ENCODE measurements at regions not wholly inside any gene's neighbourhood (a gene's known extent, or its start where the extent isn't known, plus 50 kb on each side); places are given as distances from the start of the nearest gene placed in this dataset.
"Not testable (repeated sequence)": the region's sequence is repeated elsewhere in the genome, so short reads cannot be mapped to it uniquely, and the experiment has no call there.

DNA sequence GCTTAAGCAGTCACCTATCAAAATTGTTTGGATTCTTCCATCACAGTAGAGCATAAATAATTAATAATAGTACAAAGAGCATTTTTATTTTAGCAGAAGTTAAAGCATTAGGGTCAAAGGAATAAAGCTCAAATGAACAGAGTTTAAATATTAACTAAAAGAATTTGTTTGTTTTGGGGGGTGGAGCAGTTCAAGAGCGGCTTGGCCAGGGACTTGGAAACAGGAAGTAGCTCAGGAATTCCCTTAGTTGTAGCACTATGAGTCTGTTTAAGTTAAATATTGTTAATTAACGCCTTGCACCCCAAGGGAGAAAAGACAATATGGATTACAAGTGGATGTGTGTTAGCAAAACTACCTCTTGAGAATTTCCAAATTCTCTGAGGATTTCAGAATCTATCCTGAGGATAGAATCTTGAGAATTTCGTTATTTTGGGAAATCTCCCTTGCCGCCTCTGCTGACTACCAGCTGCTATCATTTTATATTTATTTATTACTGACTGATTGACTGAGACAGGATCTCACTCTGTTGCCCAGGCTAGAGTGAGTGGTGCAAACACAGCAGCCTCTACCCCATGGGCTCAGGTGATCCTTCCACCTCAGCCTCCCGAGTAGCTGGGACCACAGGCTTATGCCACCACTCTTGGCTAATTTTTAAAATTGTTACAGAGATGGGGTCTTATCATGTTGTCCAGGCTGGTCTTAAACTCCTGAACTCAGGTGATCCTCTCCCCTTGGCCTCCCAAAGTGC is 96.7 kb upstream of the CHD1 start:
- no peak for TF ChIP-seq ZNF274 (IDR thresholded peaks at IDR 0.05; ENCODE audit: low read depth, low read length)
- no peak for TF ChIP-seq YY1 (IDR thresholded peaks at IDR 0.05; ENCODE audit: insufficient read depth, insufficient read length)
- no peak for TF ChIP-seq SUZ12 (IDR thresholded peaks at IDR 0.05; ENCODE audit: extremely low read depth, insufficient read depth, insufficient read length)
- H3K36me3 ChIP-seq (ENCODE audit: insufficient read depth, insufficient read length, low read length): no peaks in the 10 kb centered on the region
- H3K9ac ChIP-seq (ENCODE audit: insufficient read length, low read depth): no peak overlapping the region
- H3K9me3 ChIP-seq (ENCODE audit: insufficient read depth, low read length): no peaks in the 10 kb centered on the region
- H3K4me1 ChIP-seq (ENCODE audit: insufficient read depth, insufficient read length): no peaks in the 10 kb centered on the region
- DNase-seq (ENCODE audit: low read depth, low spot score): no peak
- H3K4me3 ChIP-seq (ENCODE audit: insufficient read length, low read depth): no peak overlapping the region
- H3K27me3 ChIP-seq (ENCODE audit: insufficient read depth, insufficient read length): no peaks in the 10 kb centered on the region

DNA sequence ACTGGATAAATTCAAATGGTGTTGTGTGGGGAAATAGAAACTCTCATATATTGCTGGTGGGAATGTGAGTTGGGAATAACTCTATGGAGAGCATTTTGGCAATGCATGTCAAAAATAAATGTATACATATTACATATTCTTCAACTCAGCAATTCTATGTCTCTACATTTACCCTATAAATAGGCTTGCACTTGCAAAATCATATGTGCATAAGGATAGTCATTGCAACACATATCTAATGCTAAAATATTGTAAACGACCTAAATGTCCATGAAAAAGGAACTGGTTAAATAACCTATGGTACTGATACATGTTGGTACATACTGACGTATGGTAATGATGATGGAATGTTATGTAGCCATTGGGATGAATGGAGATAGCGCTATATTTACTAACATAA is 94.5 kb upstream of the CHD1 start:
- TF ChIP-seq YY1 (IDR thresholded peaks at IDR 0.05; ENCODE audit: insufficient read depth, insufficient read length) (no peak), SUZ12 (IDR thresholded peaks at IDR 0.05; ENCODE audit: extremely low read depth, insufficient read depth, insufficient read length) (no peak), ZNF274 (IDR thresholded peaks at IDR 0.05; ENCODE audit: low read depth, low read length) (no peak)
- no peaks in the 10 kb centered on the region for H3K27me3 ChIP-seq (ENCODE audit: insufficient read depth, insufficient read length)
- no peaks in the 10 kb centered on the region for H3K4me1 ChIP-seq (ENCODE audit: insufficient read depth, insufficient read length)
- H3K9me3 ChIP-seq (ENCODE audit: insufficient read depth, low read length): no peaks in the 10 kb centered on the region
- DNase-seq (ENCODE audit: low read depth, low spot score): no peak
- no peak overlapping the region for H3K4me3 ChIP-seq (ENCODE audit: insufficient read length, low read depth)
- H3K36me3 ChIP-seq (ENCODE audit: insufficient read depth, insufficient read length, low read length): no peaks in the 10 kb centered on the region
- no peak overlapping the region for H3K9ac ChIP-seq (ENCODE audit: insufficient read length, low read depth)

DNA sequence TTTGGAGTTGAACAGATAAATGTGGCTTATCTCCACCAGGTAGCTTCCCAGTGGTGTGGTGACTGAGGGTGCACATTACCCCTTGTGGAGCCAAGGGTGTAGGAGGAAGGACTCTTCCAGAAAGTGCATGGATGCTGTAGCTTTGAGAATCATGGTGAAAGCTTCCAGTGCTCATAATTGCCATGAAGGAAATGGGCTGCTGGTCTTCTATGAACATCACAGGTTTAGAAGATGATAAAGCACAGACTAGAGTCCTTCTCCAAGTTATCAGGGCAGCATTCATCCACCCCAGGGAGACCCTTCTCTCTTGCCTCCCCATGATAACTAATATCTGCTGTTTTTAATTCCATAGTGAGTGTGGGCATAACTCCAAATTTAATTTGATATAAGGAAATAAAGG is 93.4 kb upstream of the CHD1 start:
- Histone ChIP-seq H3K4me1 (ENCODE audit: insufficient read depth, insufficient read length) (no peaks in the 10 kb centered on the region), H3K9ac (ENCODE audit: insufficient read length, low read depth) (no peak overlapping the region), H3K4me3 (ENCODE audit: insufficient read length, low read depth) (no peak overlapping the region), H3K9me3 (ENCODE audit: insufficient read depth, low read length) (no peaks in the 10 kb centered on the region; the same call in 1 of the 2 replicates), H3K27me3 (ENCODE audit: insufficient read depth, insufficient read length) (no peaks in the 10 kb centered on the region), H3K36me3 (ENCODE audit: insufficient read depth, insufficient read length, low read length) (no peaks in the 10 kb centered on the region)
- TF ChIP-seq SUZ12 (IDR thresholded peaks at IDR 0.05; ENCODE audit: extremely low read depth, insufficient read depth, insufficient read length) (no peak), ZNF274 (IDR thresholded peaks at IDR 0.05; ENCODE audit: low read depth, low read length) (no peak), YY1 (IDR thresholded peaks at IDR 0.05; ENCODE audit: insufficient read depth, insufficient read length) (no peak)
- no peak for DNase-seq (ENCODE audit: low read depth, low spot score)

DNA sequence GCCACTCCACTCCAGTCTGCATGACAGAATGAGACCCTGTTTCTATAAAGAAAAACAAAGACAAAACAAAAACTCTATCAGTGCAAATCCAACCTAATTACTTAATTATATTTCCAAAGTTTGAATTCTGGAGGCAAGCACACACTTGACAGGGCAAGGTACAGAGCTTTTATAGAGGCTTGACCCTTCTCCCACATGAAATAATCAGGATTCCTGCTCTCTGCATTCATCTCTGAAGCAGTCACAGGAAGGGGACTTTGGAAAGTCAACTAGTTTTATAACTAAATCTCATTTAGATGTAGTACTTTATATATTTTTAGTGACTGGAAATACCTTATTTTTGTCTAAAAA is 91.9 kb upstream of the CHD1 start:
- H3K4me1 ChIP-seq (ENCODE audit: insufficient read depth, insufficient read length): no peaks in the 10 kb centered on the region
- H3K36me3 ChIP-seq (ENCODE audit: insufficient read depth, insufficient read length, low read length): no peaks in the 10 kb centered on the region
- H3K27me3 ChIP-seq (ENCODE audit: insufficient read depth, insufficient read length): no peaks in the 10 kb centered on the region
- H3K9me3 ChIP-seq (ENCODE audit: insufficient read depth, low read length): peaks cover 3% of the 10 kb centered on the region; the same call in 1 of the 2 replicates
- H3K9ac ChIP-seq (ENCODE audit: insufficient read length, low read depth): no peak overlapping the region
- TF ChIP-seq ZNF274 (IDR thresholded peaks at IDR 0.05; ENCODE audit: low read depth, low read length): no peak
- DNase-seq (ENCODE audit: low read depth, low spot score): no peak
- H3K4me3 ChIP-seq (ENCODE audit: insufficient read length, low read depth): no peak overlapping the region

DNA sequence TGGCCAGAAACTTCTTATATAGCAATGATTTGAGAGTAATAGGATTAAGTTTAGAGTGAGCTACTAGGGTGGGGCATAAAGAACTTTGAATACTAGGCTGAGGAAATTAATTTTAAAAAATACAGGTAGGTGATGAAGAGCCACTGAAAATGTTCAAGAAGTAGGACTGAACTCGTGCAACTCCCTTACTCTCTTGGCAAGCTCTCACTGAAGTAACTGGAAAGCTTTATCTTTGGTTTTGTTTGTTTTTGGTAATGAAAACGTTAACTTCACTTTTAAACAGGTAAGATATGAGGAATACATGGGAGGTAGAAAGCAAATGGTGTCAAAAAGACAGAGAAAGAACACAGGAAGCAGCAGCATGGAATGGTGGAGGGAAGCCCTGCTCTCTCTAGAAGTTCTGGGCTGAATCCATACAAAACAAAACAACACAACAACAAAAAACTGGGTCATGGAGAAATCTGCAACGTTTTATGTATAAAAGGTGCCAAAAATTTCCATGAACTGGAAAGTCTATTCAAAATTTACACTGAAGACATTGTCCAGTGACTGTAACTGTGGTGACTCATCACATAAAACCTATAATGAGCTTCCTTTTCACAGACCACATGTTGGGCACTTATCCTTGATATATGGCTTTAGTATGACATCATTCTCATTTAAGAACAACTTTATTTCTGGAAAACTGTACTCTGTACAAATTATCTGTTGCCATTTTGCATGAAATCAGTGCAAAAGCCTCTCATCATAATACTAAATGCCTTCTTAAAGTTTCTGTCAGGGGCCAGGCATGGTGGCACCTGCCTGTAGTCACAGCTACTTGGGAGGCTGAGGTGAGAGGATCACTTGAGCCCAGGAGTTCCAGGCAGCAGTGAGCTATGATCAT is 91.2 kb upstream of the CHD1 start:
- no peaks in the 10 kb centered on the region for H3K4me1 ChIP-seq (ENCODE audit: insufficient read depth, insufficient read length)
- H3K27me3 ChIP-seq (ENCODE audit: insufficient read depth, insufficient read length): no peaks in the 10 kb centered on the region
- peaks cover 9% of the 10 kb centered on the region; the same call in 1 of the 2 replicates for H3K9me3 ChIP-seq (ENCODE audit: insufficient read depth, low read length)
- H3K36me3 ChIP-seq (ENCODE audit: insufficient read depth, insufficient read length, low read length): no peaks in the 10 kb centered on the region
- no peak for DNase-seq (ENCODE audit: low read depth, low spot score)
- H3K9ac ChIP-seq (ENCODE audit: insufficient read length, low read depth): no peak overlapping the region
- no peak for TF ChIP-seq ZNF274 (IDR thresholded peaks at IDR 0.05; ENCODE audit: low read depth, low read length)
- no peak for TF ChIP-seq YY1 (IDR thresholded peaks at IDR 0.05; ENCODE audit: insufficient read depth, insufficient read length)
- no peak for TF ChIP-seq SUZ12 (IDR thresholded peaks at IDR 0.05; ENCODE audit: extremely low read depth, insufficient read depth, insufficient read length)
- no peak overlapping the region for H3K4me3 ChIP-seq (ENCODE audit: insufficient read length, low read depth)

DNA sequence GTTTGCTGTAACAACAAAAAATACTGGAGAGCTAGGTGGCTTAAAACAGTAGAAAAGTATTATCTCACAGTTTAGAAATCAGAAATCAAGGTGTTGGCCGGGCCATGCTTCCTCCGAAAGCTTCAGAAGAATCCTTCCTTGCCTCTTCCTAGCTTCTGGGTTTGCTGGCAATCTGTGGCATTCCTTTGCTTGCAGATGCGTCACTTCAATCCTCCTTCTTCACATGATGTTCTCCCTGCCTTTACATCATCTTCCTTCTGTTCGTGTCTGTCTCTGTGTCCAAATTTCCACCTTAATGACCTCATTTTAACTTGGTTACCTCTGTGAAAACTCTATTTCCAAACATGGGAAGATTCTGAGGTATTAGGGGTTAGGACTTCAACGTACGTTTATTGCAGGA is 90.4 kb upstream of the CHD1 start:
- no peaks in the 10 kb centered on the region for H3K4me1 ChIP-seq (ENCODE audit: insufficient read depth, insufficient read length)
- H3K27me3 ChIP-seq (ENCODE audit: insufficient read depth, insufficient read length): no peaks in the 10 kb centered on the region
- peaks cover 11% of the 10 kb centered on the region; the same call in 1 of the 2 replicates for H3K9me3 ChIP-seq (ENCODE audit: insufficient read depth, low read length)
- DNase-seq (ENCODE audit: low read depth, low spot score): no peak
- TF ChIP-seq SUZ12 (IDR thresholded peaks at IDR 0.05; ENCODE audit: extremely low read depth, insufficient read depth, insufficient read length) (no peak), YY1 (IDR thresholded peaks at IDR 0.05; ENCODE audit: insufficient read depth, insufficient read length) (no peak), ZNF274 (IDR thresholded peaks at IDR 0.05; ENCODE audit: low read depth, low read length) (no peak)
- no peak overlapping the region for H3K9ac ChIP-seq (ENCODE audit: insufficient read length, low read depth)
- no peaks in the 10 kb centered on the region for H3K36me3 ChIP-seq (ENCODE audit: insufficient read depth, insufficient read length, low read length)
- no peak overlapping the region for H3K4me3 ChIP-seq (ENCODE audit: insufficient read length, low read depth)

DNA sequence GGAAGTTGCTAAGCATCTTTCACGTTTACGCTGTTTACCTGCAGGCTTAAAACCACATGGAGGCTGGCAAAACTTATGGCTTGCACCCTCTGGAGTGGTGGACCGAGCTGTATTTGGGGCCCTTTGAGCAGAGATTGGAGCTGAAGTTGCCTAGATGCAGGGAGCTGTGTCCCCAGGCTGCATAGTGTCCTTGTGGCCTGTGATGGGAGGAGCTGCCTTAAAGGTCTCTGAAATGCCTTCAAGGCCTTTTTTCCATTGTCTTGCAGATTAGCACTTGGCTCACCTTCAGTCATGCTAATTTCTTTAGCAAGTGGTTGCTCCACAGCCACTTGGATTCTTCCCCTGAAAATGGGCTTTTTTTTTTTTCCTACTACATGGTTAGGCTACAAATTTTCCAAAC is 81.5 kb upstream of the CHD1 start:
- Histone ChIP-seq H3K36me3 (ENCODE audit: insufficient read depth, insufficient read length, low read length) (no peaks in the 10 kb centered on the region), H3K27me3 (ENCODE audit: insufficient read depth, insufficient read length) (no peaks in the 10 kb centered on the region), H3K4me1 (ENCODE audit: insufficient read depth, insufficient read length) (no peaks in the 10 kb centered on the region), H3K4me3 (ENCODE audit: insufficient read length, low read depth) (no peak overlapping the region), H3K9ac (ENCODE audit: insufficient read length, low read depth) (peak overlapping the region; percentile 53), H3K9me3 (ENCODE audit: insufficient read depth, low read length) (peaks cover 22% of the 10 kb centered on the region; the same call in 1 of the 2 replicates)
- DNase-seq (ENCODE audit: low read depth, low spot score): peak; percentile 82
- TF ChIP-seq SUZ12 (IDR thresholded peaks at IDR 0.05; ENCODE audit: extremely low read depth, insufficient read depth, insufficient read length) (no peak), YY1 (IDR thresholded peaks at IDR 0.05; ENCODE audit: insufficient read depth, insufficient read length) (no peak), ZNF274 (IDR thresholded peaks at IDR 0.05; ENCODE audit: low read depth, low read length) (no peak)

DNA sequence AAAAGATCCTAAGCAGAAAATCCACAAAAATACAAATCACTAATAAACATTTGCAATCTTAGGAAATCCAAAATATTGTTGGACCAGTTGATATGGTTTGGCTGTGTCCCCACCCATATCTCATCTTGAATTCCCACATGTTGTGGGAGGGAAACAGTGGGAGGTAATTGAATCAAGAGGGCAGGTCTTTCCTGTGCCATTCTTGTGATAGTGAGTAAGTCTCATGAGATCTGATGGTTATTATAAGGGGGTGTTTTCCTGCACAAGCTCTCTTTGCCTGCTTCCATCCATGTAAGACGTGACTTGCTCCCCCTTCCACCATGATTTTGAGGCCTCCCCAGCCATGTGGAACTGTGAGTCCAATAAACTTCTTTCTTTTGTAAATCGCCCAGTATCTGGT is 79.2 kb upstream of the CHD1 start:
- peaks cover 10% of the 10 kb centered on the region; the same call in 1 of the 2 replicates for H3K9me3 ChIP-seq (ENCODE audit: insufficient read depth, low read length)
- H3K36me3 ChIP-seq (ENCODE audit: insufficient read depth, insufficient read length, low read length); DNase-seq (ENCODE audit: low read depth, low spot score); H3K4me3 ChIP-seq (ENCODE audit: insufficient read length, low read depth); H3K9ac ChIP-seq (ENCODE audit: insufficient read length, low read depth); H3K27me3 ChIP-seq (ENCODE audit: insufficient read depth, insufficient read length); H3K4me1 ChIP-seq (ENCODE audit: insufficient read depth, insufficient read length): not testable (repeated sequence)
